ENCODE measurements at regions not wholly inside any gene's neighbourhood (a gene's known extent, or its start where the extent isn't known, plus 50 kb on each side); places are given as distances from the start of the nearest gene placed in this dataset.

DNA sequence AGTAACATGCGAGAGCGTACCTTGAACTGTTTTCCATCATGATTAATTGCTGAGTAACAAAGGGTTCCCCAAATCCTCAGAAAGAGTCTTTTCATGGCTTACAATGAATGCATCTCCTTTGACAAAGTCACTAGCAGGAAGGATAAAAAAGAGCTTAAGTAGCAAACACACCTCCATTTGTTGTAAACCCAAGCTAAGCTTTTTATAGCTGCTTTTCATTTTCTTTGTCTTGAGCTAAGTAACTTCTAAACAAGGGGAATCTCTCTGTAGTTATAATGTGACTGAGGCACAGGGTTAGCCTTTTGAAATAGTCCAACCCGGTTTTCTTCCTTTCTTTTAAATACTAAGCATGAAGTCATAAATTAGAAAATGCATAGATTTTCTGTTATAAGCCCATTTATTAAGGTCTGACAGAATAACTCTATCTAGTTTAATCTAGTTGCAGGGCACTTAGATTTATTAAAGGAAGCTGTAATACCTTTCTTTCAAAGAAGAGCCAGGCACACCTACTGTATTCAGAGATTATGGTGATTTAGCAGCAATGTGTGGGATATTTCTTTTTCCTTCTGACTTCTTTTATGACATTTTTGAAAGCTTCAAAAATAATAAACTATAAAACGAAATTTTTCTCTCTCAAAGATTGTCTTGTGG is 226.9 kb upstream of the SMIM31 start:
- no peak for TF ChIP-seq POLR2A (IDR thresholded peaks at IDR 0.05)
- TF ChIP-seq, protein P1, sequence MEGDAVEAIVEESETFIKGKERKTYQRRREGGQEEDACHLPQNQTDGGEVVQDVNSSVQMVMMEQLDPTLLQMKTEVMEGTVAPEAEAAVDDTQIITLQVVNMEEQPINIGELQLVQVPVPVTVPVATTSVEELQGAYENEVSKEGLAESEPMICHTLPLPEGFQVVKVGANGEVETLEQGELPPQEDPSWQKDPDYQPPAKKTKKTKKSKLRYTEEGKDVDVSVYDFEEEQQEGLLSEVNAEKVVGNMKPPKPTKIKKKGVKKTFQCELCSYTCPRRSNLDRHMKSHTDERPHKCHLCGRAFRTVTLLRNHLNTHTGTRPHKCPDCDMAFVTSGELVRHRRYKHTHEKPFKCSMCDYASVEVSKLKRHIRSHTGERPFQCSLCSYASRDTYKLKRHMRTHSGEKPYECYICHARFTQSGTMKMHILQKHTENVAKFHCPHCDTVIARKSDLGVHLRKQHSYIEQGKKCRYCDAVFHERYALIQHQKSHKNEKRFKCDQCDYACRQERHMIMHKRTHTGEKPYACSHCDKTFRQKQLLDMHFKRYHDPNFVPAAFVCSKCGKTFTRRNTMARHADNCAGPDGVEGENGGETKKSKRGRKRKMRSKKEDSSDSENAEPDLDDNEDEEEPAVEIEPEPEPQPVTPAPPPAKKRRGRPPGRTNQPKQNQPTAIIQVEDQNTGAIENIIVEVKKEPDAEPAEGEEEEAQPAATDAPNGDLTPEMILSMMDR (IDR thresholded peaks at IDR 0.05): no peak

Data from heart left ventricle (tissue), 13 donors.